Karpas-422 (cell line): ENCODE measurements at regions not wholly inside any gene's neighbourhood (a gene's known extent, or its start where the extent isn't known, plus 50 kb on each side); places are given as distances from the start of the nearest gene placed in this dataset.
"Not testable (repeated sequence)": the region's sequence is repeated elsewhere in the genome, so short reads cannot be mapped to it uniquely, and the experiment has no call there.

Experiments
- DNase-seq: peaks from one replicate; pipeline ENCODE4 v3.0.0-alpha.2; 2015
- H2AFZ ChIP-seq: fragments of 200-600 bp; sonication (generic); 2 replicates; pipeline ENCODE4 v1.6.1; 2014; ENCODE audit warnings: antibody characterized with exemption, low read length, mixed read lengths
- H3K27ac ChIP-seq: fragments of 200-600 bp; sonication (generic); 2 replicates; pipeline ENCODE4 v1.5.1; 2014; ENCODE audit warnings: mild to moderate bottlenecking, low read length, moderate library complexity
- H3K27me3 ChIP-seq: fragments of 200-600 bp; sonication (generic); 2 replicates; pipeline ENCODE4 v1.6.1; 2014; ENCODE audit warnings: low read length, mixed read lengths
- H3K36me3 ChIP-seq: fragments of 200-600 bp; sonication (generic); 2 replicates; pipeline ENCODE4 v1.6.1; 2014; ENCODE audit warnings: low read length, mixed read lengths; ENCODE audit not compliant: insufficient read depth
- H3K4me1 ChIP-seq: fragments of 200-600 bp; sonication (generic); 2 replicates; pipeline ENCODE4 v1.6.1; 2014; ENCODE audit warnings: mild to moderate bottlenecking, low read length, mixed read lengths
- H3K4me2 ChIP-seq: fragments of 200-600 bp; sonication (generic); 2 replicates; pipeline ENCODE4 v1.6.1; 2014; ENCODE audit warnings: low read length, low read depth, mild to moderate bottlenecking; ENCODE audit not compliant: poor library complexity, severe bottlenecking
- H3K4me3 ChIP-seq: fragments of 200-600 bp; sonication (generic); 2 replicates; pipeline ENCODE4 v1.5.1; 2014; ENCODE audit warnings: mild to moderate bottlenecking, antibody characterized with exemption, low read length, mixed read lengths
- H3K79me2 ChIP-seq: fragments of 200-600 bp; sonication (generic); 2 replicates; pipeline ENCODE4 v1.6.1; 2014; ENCODE audit warnings: mild to moderate bottlenecking, low read length, mixed read lengths
- H3K9ac ChIP-seq: fragments of 200-600 bp; sonication (generic); 2 replicates; pipeline ENCODE4 v1.6.0; 2014; ENCODE audit warnings: low read length
- H3K9me2 ChIP-seq: fragments of 200-600 bp; sonication (generic), shearing (Covaris generic); replicated peaks from 2 replicates; pipeline ENCODE4 v1.6.0; 2014; ENCODE audit warnings: mild to moderate bottlenecking, low read length, moderate library complexity; ENCODE audit not compliant: insufficient read depth
- H3K9me3 ChIP-seq: fragments of 300-700, 200-600 bp; sonication (generic); 2 replicates; pipeline ENCODE4 v1.6.1; 2014; ENCODE audit warnings: low read length, mixed read lengths
- H4K20me1 ChIP-seq: fragments of 200-600 bp; sonication (generic); 2 replicates; pipeline ENCODE4 v1.6.1; 2014; ENCODE audit warnings: mild to moderate bottlenecking, antibody characterized with exemption, low read length, low read depth; ENCODE audit not compliant: insufficient read depth

DNA sequence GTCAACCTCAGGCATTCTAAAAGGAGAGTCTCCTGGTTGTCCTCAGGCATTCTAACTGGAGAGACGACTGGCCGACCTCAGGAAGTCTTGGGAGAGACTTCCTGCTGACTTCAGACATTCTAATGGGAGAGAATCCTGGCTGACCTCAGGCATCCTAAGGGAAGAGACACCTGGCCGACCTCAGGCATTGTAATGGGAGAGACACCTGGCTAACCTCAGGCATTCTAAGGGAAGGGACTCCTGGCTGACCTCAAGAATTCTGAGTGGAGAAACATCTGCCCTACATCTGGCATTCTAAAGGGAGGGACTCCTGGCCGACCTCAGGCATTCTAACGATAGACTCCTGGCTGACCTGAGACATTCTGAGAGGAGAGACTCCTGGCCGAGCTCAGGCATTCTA, 1353.3 kb downstream of the UQCRFS1 start:
- Histone ChIP-seq H3K79me2 (no peaks in the 10 kb centered on the region), H3K27me3 (no peaks in the 10 kb centered on the region), H3K4me1 (no peaks in the 10 kb centered on the region), H3K4me3 (no peak overlapping the region), H3K9me3 (no peaks in the 10 kb centered on the region), H2AFZ (no peak overlapping the region), H3K9ac (no peak overlapping the region), H3K27ac (no peak overlapping the region), H3K9me2 (no peaks in the 10 kb centered on the region), H4K20me1 (no peaks in the 10 kb centered on the region), H3K4me2 (no peak overlapping the region), H3K36me3 (no peaks in the 10 kb centered on the region)
- no peak for DNase-seq

- Histone ChIP-seq H3K79me2 (no peaks in the 10 kb centered on the region), H3K9me3 (no peaks in the 10 kb centered on the region), H3K4me1 (no peaks in the 10 kb centered on the region), H3K4me2 (no peak overlapping the region), H4K20me1 (no peaks in the 10 kb centered on the region), H3K27ac (no peak overlapping the region), H3K36me3 (no peaks in the 10 kb centered on the region), H3K9me2 (no peaks in the 10 kb centered on the region), H3K9ac (no peak overlapping the region), H2AFZ (no peak overlapping the region), H3K4me3 (no peak overlapping the region), H3K27me3 (no peaks in the 10 kb centered on the region)
- DNase-seq, result no peak
Observed at GRCh38 chr19:27858981-27859581, 1353.9 kb downstream of the UQCRFS1 start.

- not testable (repeated sequence) for H3K36me3 ChIP-seq, H3K27ac ChIP-seq, H2AFZ ChIP-seq, H4K20me1 ChIP-seq, H3K4me1 ChIP-seq, H3K9ac ChIP-seq, H3K4me3 ChIP-seq, H3K79me2 ChIP-seq, H3K27me3 ChIP-seq, H3K4me2 ChIP-seq, DNase-seq, H3K9me2 ChIP-seq, H3K9me3 ChIP-seq
Observed at GRCh38 chr19:27852931-27853330, 1360.0 kb downstream of the UQCRFS1 start.

GRCh38 chr19:27851543-27852060, 1361.3 kb downstream of the UQCRFS1 start:
- Histone ChIP-seq H2AFZ (no peak overlapping the region), H3K9me2 (no peaks in the 10 kb centered on the region), H3K79me2 (no peaks in the 10 kb centered on the region), H3K9me3 (peaks cover 7% of the 10 kb centered on the region), H3K36me3 (no peaks in the 10 kb centered on the region), H3K4me3 (no peak overlapping the region), H3K4me1 (no peaks in the 10 kb centered on the region), H3K27ac (no peak overlapping the region), H3K9ac (no peak overlapping the region), H3K4me2 (no peak overlapping the region), H3K27me3 (no peaks in the 10 kb centered on the region), H4K20me1 (no peaks in the 10 kb centered on the region)
- DNase-seq, result no peak

GRCh38 chr19:27851002-27851481, 1361.9 kb downstream of the UQCRFS1 start:
- Histone ChIP-seq H3K9me3 (peaks cover 7% of the 10 kb centered on the region), H3K36me3 (no peaks in the 10 kb centered on the region), H2AFZ (no peak overlapping the region), H3K9ac (no peak overlapping the region), H3K4me2 (no peak overlapping the region), H3K9me2 (no peaks in the 10 kb centered on the region), H3K4me1 (no peaks in the 10 kb centered on the region), H3K4me3 (no peak overlapping the region), H4K20me1 (no peaks in the 10 kb centered on the region), H3K79me2 (no peaks in the 10 kb centered on the region), H3K27ac (no peak overlapping the region), H3K27me3 (no peaks in the 10 kb centered on the region)
- DNase-seq, result no peak

DNA sequence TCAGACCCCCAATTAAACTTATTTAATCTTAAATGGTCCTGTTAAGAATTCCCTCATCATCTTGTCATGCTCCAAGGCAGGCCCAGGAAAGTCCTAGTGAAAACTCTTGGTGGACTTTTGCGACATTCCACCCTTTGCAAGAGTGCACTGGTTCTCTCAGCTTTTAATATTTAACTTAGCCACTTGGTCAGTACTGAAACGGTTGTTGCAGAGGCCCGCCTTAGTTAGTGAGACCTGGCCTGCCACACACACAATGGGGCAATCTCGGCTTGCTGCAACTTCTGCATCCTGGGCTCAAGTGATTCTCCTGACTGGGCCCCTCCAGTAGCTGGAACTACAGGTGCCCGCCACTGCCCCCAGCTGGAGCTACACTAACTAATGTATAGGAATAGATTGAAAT, 1366.0 kb downstream of the UQCRFS1 start:
- no peaks in the 10 kb centered on the region for H4K20me1 ChIP-seq
- H3K27ac ChIP-seq, result no peak overlapping the region
- no peaks in the 10 kb centered on the region for H3K27me3 ChIP-seq
- no peak overlapping the region for H3K4me3 ChIP-seq
- no peak overlapping the region for H3K4me2 ChIP-seq
- H3K9me2 ChIP-seq, result no peaks in the 10 kb centered on the region
- no peaks in the 10 kb centered on the region for H3K36me3 ChIP-seq
- peaks cover 7% of the 10 kb centered on the region for H3K9me3 ChIP-seq
- H2AFZ ChIP-seq, result no peak overlapping the region
- no peaks in the 10 kb centered on the region for H3K79me2 ChIP-seq
- H3K9ac ChIP-seq, result no peak overlapping the region
- H3K4me1 ChIP-seq, result no peaks in the 10 kb centered on the region
- no peak for DNase-seq

DNA sequence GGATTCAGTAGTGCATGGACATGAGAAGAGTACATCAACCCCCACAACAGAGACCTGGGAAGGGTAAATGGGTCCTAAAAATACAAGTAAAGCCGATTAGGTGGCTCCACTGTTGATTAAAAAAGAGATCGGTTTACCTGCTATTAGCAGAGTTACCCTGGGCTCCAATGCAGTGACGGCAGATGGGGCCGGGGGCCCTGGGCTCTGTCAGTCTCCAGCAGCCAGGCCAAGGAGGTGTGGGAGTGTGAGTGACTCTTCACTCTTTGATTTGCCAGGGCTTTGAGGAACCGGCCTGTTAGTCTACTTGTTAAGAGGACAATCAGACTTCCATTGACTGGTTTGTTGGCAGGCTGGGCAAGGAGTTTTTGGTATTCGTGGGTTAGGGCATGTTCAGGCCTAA, 1368.7 kb downstream of the UQCRFS1 start:
- Histone ChIP-seq H3K79me2 (no peaks in the 10 kb centered on the region), H4K20me1 (no peaks in the 10 kb centered on the region), H3K4me3 (no peak overlapping the region), H3K27me3 (no peaks in the 10 kb centered on the region), H3K4me2 (no peak overlapping the region), H3K9ac (no peak overlapping the region), H3K36me3 (no peaks in the 10 kb centered on the region), H2AFZ (no peak overlapping the region), H3K9me2 (no peaks in the 10 kb centered on the region), H3K27ac (no peak overlapping the region), H3K4me1 (no peaks in the 10 kb centered on the region), H3K9me3 (peaks cover 3% of the 10 kb centered on the region; the same call in 1 of the 2 replicates)
- no peak for DNase-seq

- no peak overlapping the region for H3K27ac ChIP-seq
- H3K4me2 ChIP-seq, result no peak overlapping the region
- H3K4me3 ChIP-seq, result no peak overlapping the region
- H3K9me3 ChIP-seq, result no peaks in the 10 kb centered on the region
- H3K9me2 ChIP-seq, result no peaks in the 10 kb centered on the region
- H3K79me2 ChIP-seq, result no peaks in the 10 kb centered on the region
- H2AFZ ChIP-seq, result no peak overlapping the region
- no peaks in the 10 kb centered on the region for H3K36me3 ChIP-seq
- no peak for DNase-seq
- H3K27me3 ChIP-seq, result no peaks in the 10 kb centered on the region
- no peak overlapping the region for H3K9ac ChIP-seq
- no peaks in the 10 kb centered on the region for H3K4me1 ChIP-seq
- no peaks in the 10 kb centered on the region for H4K20me1 ChIP-seq
Observed at GRCh38 chr19:27843861-27844260, 1369.1 kb downstream of the UQCRFS1 start.
